ENCODE measurements at regions not wholly inside any gene's neighbourhood (a gene's known extent, or its start where the extent isn't known, plus 50 kb on each side); places are given as distances from the start of the nearest gene placed in this dataset.

- peaks cover 38% of the 10 kb centered on the region for H3K4me1 Mint-ChIP-seq
- Histone ChIP-seq H3K9ac (no peak overlapping the region), H3K9me3 (ENCODE audit: low read depth) (no peaks in the 10 kb centered on the region), H3K36me3 (no peaks in the 10 kb centered on the region), H3K4me1 (peaks cover 17% of the 10 kb centered on the region), H4K20me1 (ENCODE audit: low read depth) (no peaks in the 10 kb centered on the region), H3F3A (ENCODE audit: low read depth) (peaks cover 13% of the 10 kb centered on the region), H3K79me2 (ENCODE audit: low read depth) (no peaks in the 10 kb centered on the region), H3K27ac (no peak overlapping the region), H3K27me3 (no peaks in the 10 kb centered on the region), H2AFZ (replicated peaks) (no peak overlapping the region), H3K4me2 (no peak overlapping the region), H3K4me3 (no peak overlapping the region)
- no peaks in the 10 kb centered on the region for H3K36me3 Mint-ChIP-seq
- H3K27me3 Mint-ChIP-seq (ENCODE audit: insufficient read depth, low read depth): peaks cover 4% of the 10 kb centered on the region
- no peak for DNase-seq (ENCODE audit: low spot score)
- no peak overlapping the region for H3K4me3 Mint-ChIP-seq
- H3K9me3 Mint-ChIP-seq: no peaks in the 10 kb centered on the region
- peak overlapping the region; percentile 29 for H3K27ac Mint-ChIP-seq
- TF ChIP-seq EZH2phosphoT487 (IDR thresholded peaks at IDR 0.05) (no peak), CTCF (IDR thresholded peaks at IDR 0.05) (no peak), EZH2 (IDR thresholded peaks at IDR 0.05) (no peak)
Measured at GRCh38 chr2:117085256-117085655, 729.2 kb upstream of the DDX18 start.

GRCh38 chr2:117085737-117086136, 728.8 kb upstream of the DDX18 start:
- Histone ChIP-seq H3K79me2 (ENCODE audit: low read depth) (no peaks in the 10 kb centered on the region), H3K36me3 (no peaks in the 10 kb centered on the region), H3F3A (ENCODE audit: low read depth) (peaks cover 13% of the 10 kb centered on the region), H3K4me1 (peaks cover 17% of the 10 kb centered on the region), H4K20me1 (ENCODE audit: low read depth) (no peaks in the 10 kb centered on the region), H3K27ac (no peak overlapping the region), H3K9me3 (ENCODE audit: low read depth) (no peaks in the 10 kb centered on the region), H3K9ac (no peak overlapping the region), H2AFZ (replicated peaks) (no peak overlapping the region), H3K4me3 (no peak overlapping the region), H3K4me2 (no peak overlapping the region), H3K27me3 (no peaks in the 10 kb centered on the region)
- Mint-ChIP-seq H3K36me3 (no peaks in the 10 kb centered on the region), H3K4me1 (peaks cover 38% of the 10 kb centered on the region), H3K4me3 (no peak overlapping the region), H3K27ac (peak overlapping the region; percentile 92), H3K9me3 (no peaks in the 10 kb centered on the region), H3K27me3 (ENCODE audit: insufficient read depth, low read depth) (peaks cover 4% of the 10 kb centered on the region)
- DNase-seq (ENCODE audit: low spot score): no peak
- TF ChIP-seq EZH2phosphoT487 (IDR thresholded peaks at IDR 0.05): no peak

- DNase-seq (ENCODE audit: low spot score): no peak
- Mint-ChIP-seq H3K27ac (peak overlapping the region; percentile 92), H3K9me3 (no peaks in the 10 kb centered on the region), H3K4me3 (no peak overlapping the region), H3K4me1 (peaks cover 38% of the 10 kb centered on the region), H3K36me3 (no peaks in the 10 kb centered on the region), H3K27me3 (ENCODE audit: insufficient read depth, low read depth) (peaks cover 4% of the 10 kb centered on the region)
- Histone ChIP-seq H3K27me3 (no peaks in the 10 kb centered on the region), H2AFZ (replicated peaks) (no peak overlapping the region), H3K79me2 (ENCODE audit: low read depth) (no peaks in the 10 kb centered on the region), H3K9ac (no peak overlapping the region), H3F3A (ENCODE audit: low read depth) (peaks cover 13% of the 10 kb centered on the region), H3K9me3 (ENCODE audit: low read depth) (no peaks in the 10 kb centered on the region), H4K20me1 (ENCODE audit: low read depth) (no peaks in the 10 kb centered on the region), H3K4me2 (peak overlapping the region; percentile 58), H3K36me3 (no peaks in the 10 kb centered on the region), H3K27ac (no peak overlapping the region), H3K4me1 (peaks cover 17% of the 10 kb centered on the region), H3K4me3 (no peak overlapping the region)
- no peak for TF ChIP-seq EZH2phosphoT487 (IDR thresholded peaks at IDR 0.05)
- TF ChIP-seq CTCF (IDR thresholded peaks at IDR 0.05): no peak
- TF ChIP-seq EZH2 (IDR thresholded peaks at IDR 0.05): no peak
Measured at GRCh38 chr2:117086174-117086942, 728.1 kb upstream of the DDX18 start.

GRCh38 chr2:117086943-117087250, 727.6 kb upstream of the DDX18 start:
- Histone ChIP-seq H3K9ac (no peak overlapping the region), H3F3A (ENCODE audit: low read depth) (peaks cover 13% of the 10 kb centered on the region), H3K27me3 (no peaks in the 10 kb centered on the region), H3K27ac (no peak overlapping the region), H3K36me3 (no peaks in the 10 kb centered on the region), H3K4me3 (peak overlapping the region; percentile 15), H3K4me2 (peak overlapping the region; percentile 58), H3K4me1 (peaks cover 17% of the 10 kb centered on the region), H3K79me2 (ENCODE audit: low read depth) (no peaks in the 10 kb centered on the region), H3K9me3 (ENCODE audit: low read depth) (no peaks in the 10 kb centered on the region), H2AFZ (replicated peaks) (no peak overlapping the region), H4K20me1 (ENCODE audit: low read depth) (no peaks in the 10 kb centered on the region)
- Mint-ChIP-seq H3K9me3 (no peaks in the 10 kb centered on the region), H3K36me3 (no peaks in the 10 kb centered on the region), H3K4me3 (no peak overlapping the region), H3K4me1 (peaks cover 38% of the 10 kb centered on the region), H3K27ac (peak overlapping the region; percentile 93), H3K27me3 (ENCODE audit: insufficient read depth, low read depth) (peaks cover 2% of the 10 kb centered on the region)
- no peak for DNase-seq (ENCODE audit: low spot score)
- TF ChIP-seq EZH2 (IDR thresholded peaks at IDR 0.05) (no peak), CTCF (IDR thresholded peaks at IDR 0.05) (no peak), EZH2phosphoT487 (IDR thresholded peaks at IDR 0.05) (no peak)

Data from neural progenitor cell (in vitro differentiated cells).